SU-DHL-6 (cell line): ENCODE measurements at regions not wholly inside any gene's neighbourhood (a gene's known extent, or its start where the extent isn't known, plus 50 kb on each side); places are given as distances from the start of the nearest gene placed in this dataset.

ENCODE experiments used
- H2AFZ ChIP-seq: fragments of 200-600 bp; sonication (generic); 2 replicates; pipeline ENCODE4 v1.6.1; 2014; ENCODE audit warnings: low read depth, mild to moderate bottlenecking, moderate library complexity, mixed read lengths, antibody characterized with exemption, low read length; ENCODE audit not compliant: severe bottlenecking
- H3F3A ChIP-seq: fragments of 200-600 bp; shearing (Covaris generic); 2 replicates; pipeline ENCODE4 v1.6.0; 2016; ENCODE audit warnings: antibody characterized with exemption, mild to moderate bottlenecking; ENCODE audit not compliant: insufficient read depth
- H3K27ac ChIP-seq: fragments of 200-600 bp; sonication (generic); 2 replicates; pipeline ENCODE4 v1.5.1; 2016; ENCODE audit warnings: low read depth, mild to moderate bottlenecking, low read length, moderate library complexity, mixed read lengths
- H3K27me3 ChIP-seq: fragments of 200-600 bp; sonication (generic), shearing (Covaris generic); 2 replicates; pipeline ENCODE4 v1.6.0; 2014; ENCODE audit warnings: mild to moderate bottlenecking, low read length
- H3K36me3 ChIP-seq: fragments of 200-600 bp; sonication (generic); 2 replicates; pipeline ENCODE4 v1.6.1; 2014; ENCODE audit warnings: mild to moderate bottlenecking, low read length, mixed read lengths
- H3K4me2 ChIP-seq: fragments of 300-600, 200-600 bp; shearing (Covaris generic), sonication (generic); 2 replicates; pipeline ENCODE4 v1.6.0; 2014; ENCODE audit warnings: low read length, low read depth, mild to moderate bottlenecking; ENCODE audit not compliant: poor library complexity, severe bottlenecking
- H3K4me3 ChIP-seq: fragments of 200-600 bp; sonication (generic); 2 replicates; pipeline ENCODE4 v1.5.1; 2014; ENCODE audit warnings: antibody characterized with exemption, low read length, mild to moderate bottlenecking, mixed read lengths; ENCODE audit not compliant: insufficient read depth, poor library complexity, severe bottlenecking
- H3K79me2 ChIP-seq: fragments of 200-600 bp; sonication (generic); 2 replicates; pipeline ENCODE4 v1.6.1; 2014; ENCODE audit warnings: mild to moderate bottlenecking, low read length, moderate library complexity; ENCODE audit not compliant: insufficient read depth
- H3K9ac ChIP-seq: fragments of 200-600 bp; sonication (generic); 2 replicates; pipeline ENCODE4 v1.7.0; 2014; ENCODE audit warnings: mild to moderate bottlenecking, low read length
- H3K9me2 ChIP-seq: fragments of 200-600 bp; sonication (generic); replicated peaks from 2 replicates; pipeline ENCODE4 v1.6.1; 2014; ENCODE audit warnings: low read length; ENCODE audit not compliant: insufficient read depth
- H3K9me3 ChIP-seq: fragments of 200-600 bp; sonication (generic); 2 replicates; pipeline ENCODE4 v1.6.1; 2014; ENCODE audit warnings: low read length, mixed read lengths; ENCODE audit not compliant: insufficient read depth
- H4K20me1 ChIP-seq: fragments of 200-600 bp; sonication (generic); 2 replicates; pipeline ENCODE4 v1.6.1; 2014; ENCODE audit warnings: low read depth, mild to moderate bottlenecking, antibody characterized with exemption, low read length, moderate library complexity, mixed read lengths
- CTCF ChIP-seq: fragments of 200-600 bp; sonication (generic); IDR thresholded peaks from one replicate; pipeline ENCODE4 v1.5.1; 2017; ENCODE audit warnings: antibody characterized with exemption, mild to moderate bottlenecking, low read length, moderate library complexity; ENCODE audit not compliant: insufficient read depth, poor library complexity, severe bottlenecking
- EZH2phosphoT487 ChIP-seq: fragments of 200-600 bp; sonication (generic), shearing (Covaris generic); conservative IDR thresholded peaks from 2 replicates; pipeline ENCODE4 v1.6.1; 2018; ENCODE audit warnings: mild to moderate bottlenecking, antibody characterized with exemption, low read length, moderate library complexity, mixed read lengths

DNA sequence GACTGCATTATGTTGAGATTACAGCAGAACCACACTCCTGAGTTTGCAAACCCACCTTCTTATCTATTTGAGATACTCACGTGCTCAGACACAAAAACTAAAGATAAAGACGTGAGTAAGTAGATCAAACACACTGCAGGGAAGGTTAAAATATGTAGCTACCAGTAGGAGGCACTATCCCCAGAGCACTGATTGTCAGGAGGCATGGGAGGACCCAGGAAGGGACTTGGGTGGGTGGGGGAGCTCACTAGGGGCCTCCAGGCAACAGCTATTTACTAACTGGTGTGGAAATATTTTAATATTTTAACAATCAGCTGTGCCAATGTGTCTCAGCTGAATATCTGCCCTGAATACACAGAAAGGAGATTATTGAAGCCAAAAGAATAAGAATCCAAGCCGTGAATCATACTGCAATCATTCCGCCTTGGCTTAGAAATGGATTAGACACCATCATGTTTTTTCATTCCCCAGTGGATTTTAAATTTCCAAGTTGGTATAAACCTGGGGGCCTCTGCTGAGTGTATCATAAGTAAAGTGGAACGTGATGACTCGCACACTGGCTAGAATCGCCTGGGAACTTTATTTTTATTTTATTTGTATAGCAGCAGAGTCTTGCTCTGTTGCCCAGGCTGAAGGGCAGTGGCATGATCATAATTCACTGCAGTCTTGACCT is 73.2 kb upstream of the CACNA1A start:
- H3K9ac ChIP-seq, result no peak overlapping the region
- H3K36me3 ChIP-seq, result no peaks in the 10 kb centered on the region
- no peaks in the 10 kb centered on the region for H3K9me2 ChIP-seq
- H3F3A ChIP-seq, result no peaks in the 10 kb centered on the region
- no peak overlapping the region for H3K27ac ChIP-seq
- H4K20me1 ChIP-seq, result no peaks in the 10 kb centered on the region
- no peak overlapping the region for H2AFZ ChIP-seq
- H3K27me3 ChIP-seq, result no peaks in the 10 kb centered on the region
- TF ChIP-seq EZH2phosphoT487 (no peak), CTCF (no peak)
- peaks cover 8% of the 10 kb centered on the region; the same call in 1 of the 2 replicates for H3K9me3 ChIP-seq
- no peak overlapping the region for H3K4me3 ChIP-seq
- H3K4me2 ChIP-seq, result no peak overlapping the region
- no peaks in the 10 kb centered on the region for H3K79me2 ChIP-seq

GRCh38 chr19:13576726-13577125 is 70.4 kb upstream of the CACNA1A start:
- Histone ChIP-seq H3K27ac (no peak overlapping the region), H3K36me3 (no peaks in the 10 kb centered on the region), H3K79me2 (no peaks in the 10 kb centered on the region), H3F3A (no peaks in the 10 kb centered on the region), H3K4me3 (no peak overlapping the region), H3K4me2 (no peak overlapping the region), H4K20me1 (no peaks in the 10 kb centered on the region), H3K27me3 (no peaks in the 10 kb centered on the region), H3K9me2 (no peaks in the 10 kb centered on the region), H2AFZ (no peak overlapping the region), H3K9me3 (peaks cover 8% of the 10 kb centered on the region; the same call in 1 of the 2 replicates), H3K9ac (no peak overlapping the region)
- no peak for TF ChIP-seq CTCF
- no peak for TF ChIP-seq EZH2phosphoT487

DNA sequence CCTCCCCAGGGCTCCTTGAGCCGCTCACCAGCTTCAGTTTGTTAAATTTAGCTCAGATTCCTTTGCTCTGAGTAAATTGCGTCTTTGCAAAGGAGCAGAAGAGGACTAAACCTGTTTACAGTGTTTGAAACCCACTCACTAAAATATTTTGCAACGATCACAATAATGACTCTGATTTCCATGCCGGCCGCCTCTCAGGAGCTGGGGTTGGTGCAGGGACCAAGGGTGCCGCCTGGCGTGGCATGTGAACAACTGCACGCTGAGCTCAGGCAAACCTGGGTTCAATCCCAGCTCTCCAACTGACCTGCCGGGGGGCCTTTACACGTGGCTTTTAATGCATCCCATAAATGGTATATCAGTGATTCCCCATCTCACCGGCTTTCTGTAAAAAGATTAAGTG is 68.7 kb upstream of the CACNA1A start:
- H3K27me3 ChIP-seq, result no peaks in the 10 kb centered on the region
- no peak overlapping the region for H3K27ac ChIP-seq
- H3K4me2 ChIP-seq, result no peak overlapping the region

More for the DNA sequence above, 68.7 kb upstream of the CACNA1A start:
- Histone ChIP-seq H3F3A (no peaks in the 10 kb centered on the region), H2AFZ (no peak overlapping the region), H3K79me2 (no peaks in the 10 kb centered on the region), H3K9me3 (peaks cover 8% of the 10 kb centered on the region; the same call in 1 of the 2 replicates), H4K20me1 (no peaks in the 10 kb centered on the region), H3K9ac (no peak overlapping the region), H3K4me3 (no peak overlapping the region), H3K36me3 (no peaks in the 10 kb centered on the region), H3K9me2 (no peaks in the 10 kb centered on the region)
- TF ChIP-seq EZH2phosphoT487 (no peak), CTCF (no peak)
